ENCODE measurements at regions not wholly inside any gene's neighbourhood (a gene's known extent, or its start where the extent isn't known, plus 50 kb on each side); places are given as distances from the start of the nearest gene placed in this dataset.

GRCh38 chr7:52143219-52143618 is 826.6 kb upstream of the COBL start:
- DNase-seq, result no peak
- no peaks in the 10 kb centered on the region for H3K9me3 ChIP-seq (ENCODE audit: control extremely low read depth in 1 of 5, control insufficient read depth in 4 of 5, insufficient read depth in 2 of 5, low read depth in 1 of 5, low read length in 4 of 5)
- ChIA-PET POLR2A (no interaction called here), CTCF (no interaction called here)
- 67% methylated on average over 3 of the region's 4 CpGs for WGBS (ENCODE audit: insufficient coverage)
- H3K27ac ChIP-seq (ENCODE audit: insufficient read depth in 1 of 2, low read depth in 1 of 2, low read length in 2 of 2, poor library complexity in 1 of 2, severe bottlenecking in 2 of 2), result no peak overlapping the region
- no peaks in the 10 kb centered on the region for H3K36me3 ChIP-seq (ENCODE audit: control insufficient read depth in 4 of 4, insufficient read depth in 4 of 4, low read length in 3 of 4)
- H3K4me1 ChIP-seq (ENCODE audit: control extremely low read depth in 1 of 4, control insufficient read depth in 4 of 4, insufficient read depth in 4 of 4, low read length in 3 of 4), result no peaks in the 10 kb centered on the region
- no peak overlapping the region for H3K4me3 ChIP-seq (ENCODE audit: control insufficient read depth in 1 of 7, extremely low read depth in 1 of 7, insufficient read depth in 4 of 7, low read depth in 2 of 7, low read length in 6 of 7)
- no peaks in the 10 kb centered on the region for H3K27me3 ChIP-seq (replicated peaks in 2 of 5; ENCODE audit: control insufficient read depth in 4 of 5, insufficient read depth in 5 of 5, low read length in 4 of 5)

GRCh38 chr7:52140851-52141250 is 824.2 kb upstream of the COBL start:
- ChIA-PET POLR2A (interaction anchor here (0.6 kb wide), 1 partner anchor 132 kb away, joined by 3 read pairs; no protein-coding TSS in a partner anchor), CTCF (no interaction called here)
- no peaks in the 10 kb centered on the region for H3K4me1 ChIP-seq (ENCODE audit: control extremely low read depth in 1 of 4, control insufficient read depth in 4 of 4, insufficient read depth in 4 of 4, low read length in 3 of 4)
- no peaks in the 10 kb centered on the region for H3K36me3 ChIP-seq (ENCODE audit: control insufficient read depth in 4 of 4, insufficient read depth in 4 of 4, low read length in 3 of 4)
- no peaks in the 10 kb centered on the region for H3K9me3 ChIP-seq (ENCODE audit: control extremely low read depth in 1 of 5, control insufficient read depth in 4 of 5, insufficient read depth in 2 of 5, low read depth in 1 of 5, low read length in 4 of 5)
- DNase-seq, result no peak
- WGBS (ENCODE audit: insufficient coverage), result 95% methylated on average over 2 of the region's 4 CpGs
- H3K4me3 ChIP-seq (ENCODE audit: control insufficient read depth in 1 of 7, extremely low read depth in 1 of 7, insufficient read depth in 4 of 7, low read depth in 2 of 7, low read length in 6 of 7), result no peak overlapping the region
- no peak overlapping the region for H3K27ac ChIP-seq (ENCODE audit: insufficient read depth in 1 of 2, low read depth in 1 of 2, low read length in 2 of 2, poor library complexity in 1 of 2, severe bottlenecking in 2 of 2)
- H3K27me3 ChIP-seq (replicated peaks in 2 of 5; ENCODE audit: control insufficient read depth in 4 of 5, insufficient read depth in 5 of 5, low read length in 4 of 5), result no peaks in the 10 kb centered on the region

- Histone ChIP-seq H3K4me1 (ENCODE audit: control extremely low read depth in 1 of 4, control insufficient read depth in 4 of 4, insufficient read depth in 4 of 4, low read length in 3 of 4) (no peaks in the 10 kb centered on the region), H3K9me3 (ENCODE audit: control extremely low read depth in 1 of 5, control insufficient read depth in 4 of 5, insufficient read depth in 2 of 5, low read depth in 1 of 5, low read length in 4 of 5) (peaks cover 0 to 1% (median 0%) of the 10 kb centered on the region in 5 experiments), H3K27ac (ENCODE audit: insufficient read depth in 1 of 2, low read depth in 1 of 2, low read length in 2 of 2, poor library complexity in 1 of 2, severe bottlenecking in 2 of 2) (no peak overlapping the region), H3K36me3 (ENCODE audit: control insufficient read depth in 4 of 4, insufficient read depth in 4 of 4, low read length in 3 of 4) (no peaks in the 10 kb centered on the region), H3K4me3 (ENCODE audit: control insufficient read depth in 1 of 7, extremely low read depth in 1 of 7, insufficient read depth in 4 of 7, low read depth in 2 of 7, low read length in 6 of 7) (no peak overlapping the region), H3K27me3 (replicated peaks in 2 of 5; ENCODE audit: control insufficient read depth in 4 of 5, insufficient read depth in 5 of 5, low read length in 4 of 5) (no peaks in the 10 kb centered on the region)
- DNase-seq, result no peak
- CTCF ChIA-PET, result no interaction called here
- POLR2A ChIA-PET, result no interaction called here
These were observed 818.8 kb upstream of the COBL start for GRCh38 chr7:52135403-52135802.

- no peak for DNase-seq
- H3K36me3 ChIP-seq (ENCODE audit: control insufficient read depth in 4 of 4, insufficient read depth in 4 of 4, low read length in 3 of 4), result no peaks in the 10 kb centered on the region
- POLR2A ChIA-PET, result no interaction called here
- H3K27ac ChIP-seq (ENCODE audit: insufficient read depth in 1 of 2, low read depth in 1 of 2, low read length in 2 of 2, poor library complexity in 1 of 2, severe bottlenecking in 2 of 2), result no peak overlapping the region
- CTCF ChIA-PET, result no interaction called here
- 92% methylated on average over 2 of the region's 3 CpGs for WGBS (ENCODE audit: insufficient coverage)
- H3K9me3 ChIP-seq (ENCODE audit: control extremely low read depth in 1 of 5, control insufficient read depth in 4 of 5, insufficient read depth in 2 of 5, low read depth in 1 of 5, low read length in 4 of 5), result peaks cover 0 to 1% (median 0%) of the 10 kb centered on the region in 5 experiments
- H3K4me1 ChIP-seq (ENCODE audit: control extremely low read depth in 1 of 4, control insufficient read depth in 4 of 4, insufficient read depth in 4 of 4, low read length in 3 of 4), result no peaks in the 10 kb centered on the region
- H3K27me3 ChIP-seq (replicated peaks in 2 of 5; ENCODE audit: control insufficient read depth in 4 of 5, insufficient read depth in 5 of 5, low read length in 4 of 5), result no peaks in the 10 kb centered on the region
- H3K4me3 ChIP-seq (ENCODE audit: control insufficient read depth in 1 of 7, extremely low read depth in 1 of 7, insufficient read depth in 4 of 7, low read depth in 2 of 7, low read length in 6 of 7), result no peak overlapping the region
These were observed 812.7 kb upstream of the COBL start for GRCh38 chr7:52129278-52129677.

DNA sequence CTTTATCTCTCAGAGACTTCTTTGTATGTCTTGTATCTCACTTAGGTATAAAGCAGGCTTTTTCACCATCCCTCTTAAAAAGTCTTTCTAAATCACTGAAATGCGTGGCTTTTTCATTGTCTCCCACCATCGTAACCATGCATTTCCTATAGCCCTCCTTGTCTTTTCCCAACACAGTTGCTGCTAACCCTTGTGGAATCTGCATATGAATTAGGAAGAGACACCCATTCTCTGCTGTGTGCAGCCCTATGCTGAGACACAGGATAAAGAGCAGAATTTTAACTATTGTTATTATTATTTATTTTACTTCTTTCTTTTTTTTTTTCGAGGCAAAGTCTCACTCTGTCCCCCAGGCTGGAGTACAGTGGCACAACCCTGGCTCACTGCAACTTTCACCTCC is 804.3 kb upstream of the COBL start:
- H3K4me1 ChIP-seq (ENCODE audit: control extremely low read depth in 1 of 4, control insufficient read depth in 4 of 4, insufficient read depth in 4 of 4, low read length in 3 of 4), result no peaks in the 10 kb centered on the region
- CTCF ChIA-PET, result no interaction called here
- no peak for DNase-seq
- H3K9me3 ChIP-seq (ENCODE audit: control extremely low read depth in 1 of 5, control insufficient read depth in 4 of 5, insufficient read depth in 2 of 5, low read depth in 1 of 5, low read length in 4 of 5), result no peaks in the 10 kb centered on the region
- 29% methylated on average over 1 of the region's 3 CpGs for whole genome bisulfite sequencing (ENCODE audit: insufficient coverage)
- no peak overlapping the region for H3K27ac ChIP-seq (ENCODE audit: insufficient read depth in 1 of 2, low read depth in 1 of 2, low read length in 2 of 2, poor library complexity in 1 of 2, severe bottlenecking in 2 of 2)
- H3K27me3 ChIP-seq (replicated peaks in 2 of 5; ENCODE audit: control insufficient read depth in 4 of 5, insufficient read depth in 5 of 5, low read length in 4 of 5), result no peaks in the 10 kb centered on the region
- H3K36me3 ChIP-seq (ENCODE audit: control insufficient read depth in 4 of 4, insufficient read depth in 4 of 4, low read length in 3 of 4), result no peaks in the 10 kb centered on the region
- no peak overlapping the region for H3K4me3 ChIP-seq (ENCODE audit: control insufficient read depth in 1 of 7, extremely low read depth in 1 of 7, insufficient read depth in 4 of 7, low read depth in 2 of 7, low read length in 6 of 7)
- POLR2A ChIA-PET, result no interaction called here

DNA sequence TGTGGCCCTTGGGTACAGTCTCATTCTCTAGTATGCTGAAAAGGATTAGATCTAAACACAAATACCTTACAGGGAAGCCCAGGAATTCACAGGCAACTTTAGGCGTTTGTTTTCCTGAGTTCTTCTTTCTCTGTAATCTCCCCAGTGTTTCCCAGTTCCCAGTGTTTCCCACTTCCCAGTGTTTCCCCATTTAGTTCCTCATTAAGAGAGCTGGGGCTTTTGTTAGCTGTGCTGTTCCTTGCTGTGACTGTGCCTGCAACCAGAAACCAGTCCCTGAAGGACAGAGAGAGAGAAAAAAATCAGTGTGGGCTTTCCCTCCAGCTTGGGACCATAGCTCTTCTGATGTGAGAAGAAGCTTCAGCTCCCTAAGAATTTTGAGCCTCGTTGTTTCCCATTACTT is 802.9 kb upstream of the COBL start:
- Histone ChIP-seq H3K27me3 (replicated peaks in 2 of 5; ENCODE audit: control insufficient read depth in 4 of 5, insufficient read depth in 5 of 5, low read length in 4 of 5) (no peaks in the 10 kb centered on the region), H3K4me3 (ENCODE audit: control insufficient read depth in 1 of 7, extremely low read depth in 1 of 7, insufficient read depth in 4 of 7, low read depth in 2 of 7, low read length in 6 of 7) (no peak overlapping the region), H3K36me3 (ENCODE audit: control insufficient read depth in 4 of 4, insufficient read depth in 4 of 4, low read length in 3 of 4) (no peaks in the 10 kb centered on the region), H3K27ac (ENCODE audit: insufficient read depth in 1 of 2, low read depth in 1 of 2, low read length in 2 of 2, poor library complexity in 1 of 2, severe bottlenecking in 2 of 2) (no peak overlapping the region), H3K9me3 (ENCODE audit: control extremely low read depth in 1 of 5, control insufficient read depth in 4 of 5, insufficient read depth in 2 of 5, low read depth in 1 of 5, low read length in 4 of 5) (no peaks in the 10 kb centered on the region), H3K4me1 (ENCODE audit: control extremely low read depth in 1 of 4, control insufficient read depth in 4 of 4, insufficient read depth in 4 of 4, low read length in 3 of 4) (no peaks in the 10 kb centered on the region)
- ChIA-PET POLR2A (no interaction called here), CTCF (no interaction called here)
- 9% methylated on average over 1 of the region's 2 CpGs for WGBS (ENCODE audit: insufficient coverage)
- DNase-seq, result no peak

GRCh38 chr7:52114509-52114908 is 797.9 kb upstream of the COBL start:
- H3K27me3 ChIP-seq (replicated peaks in 2 of 5; ENCODE audit: control insufficient read depth in 4 of 5, insufficient read depth in 5 of 5, low read length in 4 of 5), result no peaks in the 10 kb centered on the region
- no peak overlapping the region for H3K4me3 ChIP-seq (ENCODE audit: control insufficient read depth in 1 of 7, extremely low read depth in 1 of 7, insufficient read depth in 4 of 7, low read depth in 2 of 7, low read length in 6 of 7)
- ChIA-PET POLR2A (no interaction called here), CTCF (no interaction called here)
- no peak for DNase-seq
- H3K9me3 ChIP-seq (ENCODE audit: control extremely low read depth in 1 of 5, control insufficient read depth in 4 of 5, insufficient read depth in 2 of 5, low read depth in 1 of 5, low read length in 4 of 5), result no peaks in the 10 kb centered on the region
- WGBS (ENCODE audit: insufficient coverage), result no CpG with 5 or more reads among the region's 3 CpGs
- no peaks in the 10 kb centered on the region for H3K36me3 ChIP-seq (ENCODE audit: control insufficient read depth in 4 of 4, insufficient read depth in 4 of 4, low read length in 3 of 4)
- H3K27ac ChIP-seq (ENCODE audit: insufficient read depth in 1 of 2, low read depth in 1 of 2, low read length in 2 of 2, poor library complexity in 1 of 2, severe bottlenecking in 2 of 2), result no peak overlapping the region
- H3K4me1 ChIP-seq (ENCODE audit: control extremely low read depth in 1 of 4, control insufficient read depth in 4 of 4, insufficient read depth in 4 of 4, low read length in 3 of 4), result no peaks in the 10 kb centered on the region

GRCh38 chr7:52114056-52114455 is 797.4 kb upstream of the COBL start:
- no peak overlapping the region for H3K4me3 ChIP-seq (ENCODE audit: control insufficient read depth in 1 of 7, extremely low read depth in 1 of 7, insufficient read depth in 4 of 7, low read depth in 2 of 7, low read length in 6 of 7)
- ChIA-PET CTCF (no interaction called here), POLR2A (no interaction called here)
- no peaks in the 10 kb centered on the region for H3K9me3 ChIP-seq (ENCODE audit: control extremely low read depth in 1 of 5, control insufficient read depth in 4 of 5, insufficient read depth in 2 of 5, low read depth in 1 of 5, low read length in 4 of 5)
- H3K27me3 ChIP-seq (replicated peaks in 2 of 5; ENCODE audit: control insufficient read depth in 4 of 5, insufficient read depth in 5 of 5, low read length in 4 of 5), result no peaks in the 10 kb centered on the region
- H3K4me1 ChIP-seq (ENCODE audit: control extremely low read depth in 1 of 4, control insufficient read depth in 4 of 4, insufficient read depth in 4 of 4, low read length in 3 of 4), result no peaks in the 10 kb centered on the region
- H3K27ac ChIP-seq (ENCODE audit: insufficient read depth in 1 of 2, low read depth in 1 of 2, low read length in 2 of 2, poor library complexity in 1 of 2, severe bottlenecking in 2 of 2), result no peak overlapping the region
- no peak for DNase-seq
- WGBS (ENCODE audit: insufficient coverage), result 0% methylated on average over 1 of the region's 2 CpGs
- H3K36me3 ChIP-seq (ENCODE audit: control insufficient read depth in 4 of 4, insufficient read depth in 4 of 4, low read length in 3 of 4), result no peaks in the 10 kb centered on the region
